Sigmoid colon (tissue), 6 donors: ENCODE measurements at regions not wholly inside any gene's neighbourhood (a gene's known extent, or its start where the extent isn't known, plus 50 kb on each side); places are given as distances from the start of the nearest gene placed in this dataset.

Source experiments
- DNase-seq: peaks from one replicate; pipeline ENCODE4 v3.0.0-alpha.2; 2019
- H3K27ac ChIP-seq, 4 donors: fragments of 200-600 bp; sonication (generic); one replicate each; pipeline ENCODE4 v1.5.1; 2016 to 2019; ENCODE audit warnings: mild to moderate bottlenecking in 1 of 4
- H3K27me3 ChIP-seq, 3 donors: fragments of 200-600 bp; sonication (generic); one replicate each; pipeline ENCODE4 v1.5.1; 2019; ENCODE audit warnings: mild to moderate bottlenecking in 1 of 3
- H3K36me3 ChIP-seq, 4 donors: fragments of 200-600 bp; sonication (generic); one replicate each; pipeline ENCODE4 v1.5.1; 2016 to 2019
- H3K4me1 ChIP-seq, 4 donors: fragments of 200-600 bp; sonication (generic); one replicate each; pipeline ENCODE4 v1.5.1; 2017 to 2019
- H3K4me3 ChIP-seq, 4 donors: fragments of 200-600 bp; sonication (generic); one replicate each; pipeline ENCODE4 v1.5.1; 2017 to 2019; ENCODE audit warnings: mild to moderate bottlenecking in 2 of 4, moderate library complexity in 1 of 4
- H3K9me3 ChIP-seq, 4 donors: fragments of 200-600 bp in 3 of 4; sonication (generic) in 3 of 4; one replicate each; pipeline versions ENCODE4 v1.5.1 to v1.6.1; 2013 to 2019
- EP300 ChIP-seq, 4 donors: sonication (generic); formaldehyde crosslinking; IDR thresholded peaks; one replicate each; pipeline ENCODE4 v1.6.1; 2017; ENCODE audit warnings: antibody characterized with exemption in 4 of 4
- POLR2A ChIP-seq, 2 donors: fragments of 450-650 bp; IDR thresholded peaks; one replicate each; pipeline ENCODE4 v1.6.1; 2016; ENCODE audit warnings: antibody characterized with exemption in 2 of 2, mild to moderate bottlenecking in 2 of 2, moderate library complexity in 2 of 2
- POLR2AphosphoS5 ChIP-seq, 4 donors: sonication (generic); formaldehyde crosslinking; IDR thresholded peaks; one replicate each; pipeline ENCODE4 v1.6.1; 2017; ENCODE audit warnings: antibody characterized with exemption in 4 of 4
- WGBS, 2 donors: extraction: QIAGEN DNeasy Blood & Tissue Kit; methylation state at CpG; one replicate each; pipeline ENCODE4 v1.1.7; 2013; 5-methylcytosine and 5-hydroxymethylcytosine counted together
- intact Hi-C: fragments of 100-400 bp; cut with DNase I; formaldehyde crosslinking; loops from one replicate; pipeline ENCODE4 v1.15.1; 2023
- TF ChIP-seq, protein P1 (sequence below), 4 experiments: fragments of 450-650 bp in 3 of 4; fragments of 200-600 bp in 1 of 4; IDR thresholded peaks; one replicate each; pipeline ENCODE4 v1.5.1; 2016 to 2019; ENCODE audit warnings: antibody characterized with exemption in 4 of 4, mild to moderate bottlenecking in 3 of 4, moderate library complexity in 2 of 4
- donor health status: healthy with polysubstance abuse.
- donor health status: healthy.

DNA sequence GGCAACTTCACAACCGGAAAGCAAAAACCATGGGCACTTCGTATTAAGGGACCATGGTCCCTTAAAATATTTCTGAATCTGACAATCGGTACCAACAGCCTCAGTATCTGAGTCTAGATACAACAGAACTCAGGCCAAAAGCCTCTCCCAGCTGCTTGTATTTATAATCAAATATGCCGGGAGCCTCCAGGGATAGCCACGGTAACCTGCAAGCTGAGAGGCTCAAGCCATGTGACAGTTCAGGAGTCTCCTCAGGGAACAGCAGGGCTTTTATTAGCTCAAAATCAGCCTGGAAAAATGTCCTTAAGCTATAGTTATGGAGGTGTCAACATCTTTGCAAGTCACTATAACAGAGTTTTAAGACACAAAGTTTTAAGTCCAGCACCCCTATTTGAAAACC is 352.8 kb upstream of the GYPC start:
- Histone ChIP-seq H3K27me3 (no peaks in the 10 kb centered on the region), H3K27ac (no peak overlapping the region), H3K4me1 (no peaks in the 10 kb centered on the region), H3K9me3 (no peaks in the 10 kb centered on the region), H3K4me3 (no peak overlapping the region), H3K36me3 (no peaks in the 10 kb centered on the region)
- DNase-seq, result no peak
- no peak for TF ChIP-seq POLR2AphosphoS5 (IDR thresholded peaks at IDR 0.05)
- TF ChIP-seq, protein P1, sequence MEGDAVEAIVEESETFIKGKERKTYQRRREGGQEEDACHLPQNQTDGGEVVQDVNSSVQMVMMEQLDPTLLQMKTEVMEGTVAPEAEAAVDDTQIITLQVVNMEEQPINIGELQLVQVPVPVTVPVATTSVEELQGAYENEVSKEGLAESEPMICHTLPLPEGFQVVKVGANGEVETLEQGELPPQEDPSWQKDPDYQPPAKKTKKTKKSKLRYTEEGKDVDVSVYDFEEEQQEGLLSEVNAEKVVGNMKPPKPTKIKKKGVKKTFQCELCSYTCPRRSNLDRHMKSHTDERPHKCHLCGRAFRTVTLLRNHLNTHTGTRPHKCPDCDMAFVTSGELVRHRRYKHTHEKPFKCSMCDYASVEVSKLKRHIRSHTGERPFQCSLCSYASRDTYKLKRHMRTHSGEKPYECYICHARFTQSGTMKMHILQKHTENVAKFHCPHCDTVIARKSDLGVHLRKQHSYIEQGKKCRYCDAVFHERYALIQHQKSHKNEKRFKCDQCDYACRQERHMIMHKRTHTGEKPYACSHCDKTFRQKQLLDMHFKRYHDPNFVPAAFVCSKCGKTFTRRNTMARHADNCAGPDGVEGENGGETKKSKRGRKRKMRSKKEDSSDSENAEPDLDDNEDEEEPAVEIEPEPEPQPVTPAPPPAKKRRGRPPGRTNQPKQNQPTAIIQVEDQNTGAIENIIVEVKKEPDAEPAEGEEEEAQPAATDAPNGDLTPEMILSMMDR (IDR thresholded peaks at IDR 0.05), result no peak
- TF ChIP-seq POLR2A (IDR thresholded peaks at IDR 0.05), result no peak
- no peak for TF ChIP-seq EP300 (IDR thresholded peaks at IDR 0.05)
- intact Hi-C loops, result no loop called here
- 64 to 82% methylated on average over 5 of the region's 5 CpGs for WGBS, 2 donors

DNA sequence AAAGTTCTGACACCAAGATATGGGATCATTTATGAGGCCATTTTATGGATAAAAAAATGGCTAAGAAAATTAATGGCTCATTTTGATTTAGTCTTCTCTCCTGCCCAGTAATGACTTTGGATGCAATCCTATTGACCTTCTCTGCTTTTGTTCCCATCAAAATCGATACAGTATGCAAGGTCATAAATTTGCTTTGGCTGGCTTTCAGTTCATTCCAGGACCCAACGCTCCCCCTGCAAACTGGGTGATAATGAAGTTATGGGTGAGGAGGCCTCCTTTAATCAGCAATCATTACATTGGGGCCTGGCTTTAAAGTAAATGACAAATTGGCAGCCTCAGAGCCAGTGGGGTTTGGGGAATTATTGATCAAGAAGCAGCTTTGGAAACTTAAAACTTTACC is 351.8 kb upstream of the GYPC start:
- TF ChIP-seq POLR2A (IDR thresholded peaks at IDR 0.05) (no peak), EP300 (IDR thresholded peaks at IDR 0.05) (no peak), POLR2AphosphoS5 (IDR thresholded peaks at IDR 0.05) (no peak)
- Histone ChIP-seq H3K4me1 (no peaks in the 10 kb centered on the region), H3K9me3 (no peaks in the 10 kb centered on the region), H3K4me3 (no peak overlapping the region), H3K27me3 (no peaks in the 10 kb centered on the region), H3K36me3 (no peaks in the 10 kb centered on the region), H3K27ac (no peak overlapping the region)
- no peak for DNase-seq
- WGBS, 2 donors, result 41 to 79% methylated on average over 2 of the region's 2 CpGs
- intact Hi-C loops, result no loop called here

DNA sequence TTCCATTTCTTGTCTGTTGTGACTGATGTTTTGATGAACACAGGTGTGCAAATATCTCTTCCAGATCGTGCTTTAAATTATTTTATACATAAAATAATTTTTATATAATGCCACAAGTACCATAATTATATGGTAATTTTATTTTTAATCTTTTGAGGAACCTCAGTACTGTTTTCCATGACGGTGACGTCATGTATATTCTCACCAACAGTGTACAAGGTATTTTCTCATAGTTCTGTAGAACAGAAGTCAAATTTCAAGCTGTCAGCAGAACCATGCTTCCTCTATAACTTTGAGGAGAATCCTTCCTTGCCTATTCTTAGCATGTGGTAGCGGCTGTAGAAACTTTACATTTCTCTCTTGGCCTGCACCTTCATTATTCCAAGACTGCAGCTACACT is 349.4 kb upstream of the GYPC start:
- DNase-seq, result no peak
- 84 to 88% methylated on average over 4 of the region's 4 CpGs for WGBS, 2 donors
- Histone ChIP-seq H3K4me1 (no peaks in the 10 kb centered on the region), H3K27ac (no peak overlapping the region), H3K9me3 (no peaks in the 10 kb centered on the region), H3K4me3 (no peak overlapping the region), H3K36me3 (no peaks in the 10 kb centered on the region), H3K27me3 (no peaks in the 10 kb centered on the region)
- intact Hi-C loops, result no loop called here
- TF ChIP-seq EP300 (IDR thresholded peaks at IDR 0.05) (no peak), POLR2A (IDR thresholded peaks at IDR 0.05) (no peak), POLR2AphosphoS5 (IDR thresholded peaks at IDR 0.05) (no peak)
- TF ChIP-seq, protein P1 (IDR thresholded peaks at IDR 0.05), result no peak

DNA sequence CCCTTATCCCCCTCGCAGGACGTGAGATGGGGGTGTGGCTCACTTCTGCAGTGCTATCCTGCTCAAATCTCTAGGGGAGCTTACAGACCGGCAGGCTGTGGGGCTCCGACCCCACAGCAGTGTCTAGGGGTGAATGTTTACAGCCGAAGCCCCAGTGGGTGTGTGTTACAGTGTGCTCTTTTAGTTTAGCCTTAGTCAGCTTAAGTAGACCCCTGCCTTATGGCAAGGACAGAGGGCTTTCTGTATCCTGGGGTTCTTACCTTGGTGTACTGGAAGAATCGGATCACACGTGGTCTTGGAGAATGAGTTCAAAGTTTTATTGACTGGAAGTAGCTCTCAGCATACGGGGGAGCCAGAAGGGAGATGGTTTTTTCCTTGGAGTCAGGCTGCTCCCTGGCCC is 348.2 kb upstream of the GYPC start:
- H3K27me3 ChIP-seq, result no peaks in the 10 kb centered on the region
- intact Hi-C loops, result no loop called here
- no peaks in the 10 kb centered on the region for H3K9me3 ChIP-seq
- 65 to 74% methylated on average over 8 of the region's 8 CpGs for WGBS, 2 donors
- no peak overlapping the region for H3K27ac ChIP-seq
- DNase-seq, result no peak
- no peak for TF ChIP-seq POLR2AphosphoS5 (IDR thresholded peaks at IDR 0.05)
- TF ChIP-seq, protein P1 (IDR thresholded peaks at IDR 0.05), result no peak
- no peak for TF ChIP-seq EP300 (IDR thresholded peaks at IDR 0.05)
- TF ChIP-seq POLR2A (IDR thresholded peaks at IDR 0.05), result no peak
- no peak overlapping the region for H3K4me3 ChIP-seq
- H3K36me3 ChIP-seq, result no peaks in the 10 kb centered on the region
- H3K4me1 ChIP-seq, result no peaks in the 10 kb centered on the region

DNA sequence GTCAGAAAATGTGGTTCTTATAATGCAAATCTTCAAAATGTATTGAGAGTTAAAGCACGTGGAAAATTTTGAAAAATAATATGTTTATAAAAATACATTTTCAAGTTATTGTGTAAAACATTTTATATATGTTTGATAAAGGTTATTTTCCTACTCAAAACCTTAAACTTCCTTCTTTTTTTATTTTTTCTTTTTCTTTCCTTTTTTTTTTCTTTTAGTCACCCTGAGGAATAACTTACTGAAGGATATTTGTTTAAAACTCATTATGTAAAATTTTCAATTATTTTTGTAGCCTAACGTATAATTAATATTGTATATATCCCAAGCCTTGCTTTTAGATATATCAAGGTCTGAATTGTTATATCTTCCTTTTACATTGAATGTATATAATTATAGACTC is 346.8 kb upstream of the GYPC start:
- 82 to 88% methylated on average over 2 of the region's 2 CpGs for WGBS, 2 donors
- DNase-seq, result no peak
- Histone ChIP-seq H3K27ac (no peak overlapping the region), H3K9me3 (no peaks in the 10 kb centered on the region), H3K27me3 (no peaks in the 10 kb centered on the region), H3K36me3 (no peaks in the 10 kb centered on the region), H3K4me3 (no peak overlapping the region), H3K4me1 (no peaks in the 10 kb centered on the region)
- TF ChIP-seq POLR2A (IDR thresholded peaks at IDR 0.05) (no peak), EP300 (IDR thresholded peaks at IDR 0.05) (no peak), POLR2AphosphoS5 (IDR thresholded peaks at IDR 0.05) (no peak)
- TF ChIP-seq, protein P1 (IDR thresholded peaks at IDR 0.05), result no peak
- intact Hi-C loops, result no loop called here
